ENCODE measurements at regions not wholly inside any gene's neighbourhood (a gene's known extent, or its start where the extent isn't known, plus 50 kb on each side); places are given as distances from the start of the nearest gene placed in this dataset.

GRCh38 chr17:79353016-79353415 lies 257.8 kb downstream of the RBFOX3 start:
- TF ChIP-seq GATA3 (IDR thresholded peaks at IDR 0.05; ENCODE audit: low read depth, low read length) (no peak), GATA2 (IDR thresholded peaks at IDR 0.05; ENCODE audit: low read depth, low read length) (no peak)

- TF ChIP-seq GATA3 (IDR thresholded peaks at IDR 0.05; ENCODE audit: low read depth, low read length) (no peak), GATA2 (IDR thresholded peaks at IDR 0.05; ENCODE audit: low read depth, low read length) (no peak)
Measured at GRCh38 chr17:79350533-79350932, 260.3 kb downstream of the RBFOX3 start.

- TF ChIP-seq GATA2 (IDR thresholded peaks at IDR 0.05; ENCODE audit: low read depth, low read length) (no peak), GATA3 (IDR thresholded peaks at IDR 0.05; ENCODE audit: low read depth, low read length) (no peak)
Measured at GRCh38 chr17:79349506-79350400, 261.1 kb downstream of the RBFOX3 start.

- TF ChIP-seq GATA2 (IDR thresholded peaks at IDR 0.05; ENCODE audit: low read depth, low read length) (no peak), GATA3 (IDR thresholded peaks at IDR 0.05; ENCODE audit: low read depth, low read length) (no peak)
Measured at GRCh38 chr17:79342376-79342775, 267.8 kb downstream of the ENGASE start.

GRCh38 chr17:79341816-79342215 lies 267.2 kb downstream of the ENGASE start:
- TF ChIP-seq GATA2 (IDR thresholded peaks at IDR 0.05; ENCODE audit: low read depth, low read length) (no peak), GATA3 (IDR thresholded peaks at IDR 0.05; ENCODE audit: low read depth, low read length) (no peak)

- no peak for TF ChIP-seq GATA3 (IDR thresholded peaks at IDR 0.05; ENCODE audit: low read depth, low read length)
- no peak for TF ChIP-seq GATA2 (IDR thresholded peaks at IDR 0.05; ENCODE audit: low read depth, low read length)
Measured at GRCh38 chr17:79341222-79341780, 266.7 kb downstream of the ENGASE start.

- TF ChIP-seq GATA3 (IDR thresholded peaks at IDR 0.05; ENCODE audit: low read depth, low read length), result no peak
- TF ChIP-seq GATA2 (IDR thresholded peaks at IDR 0.05; ENCODE audit: low read depth, low read length), result no peak
Measured at GRCh38 chr17:79340333-79341221, 266.0 kb downstream of the ENGASE start.

GRCh38 chr17:79339321-79339720 lies 264.7 kb downstream of the ENGASE start:
- TF ChIP-seq GATA3 (IDR thresholded peaks at IDR 0.05; ENCODE audit: low read depth, low read length) (no peak), GATA2 (IDR thresholded peaks at IDR 0.05; ENCODE audit: low read depth, low read length) (no peak)

GRCh38 chr17:79338604-79339003 lies 264.0 kb downstream of the ENGASE start:
- TF ChIP-seq GATA2 (IDR thresholded peaks at IDR 0.05; ENCODE audit: low read depth, low read length) (no peak), GATA3 (IDR thresholded peaks at IDR 0.05; ENCODE audit: low read depth, low read length) (no peak)

GRCh38 chr17:79338152-79338551 lies 263.5 kb downstream of the ENGASE start:
- TF ChIP-seq GATA3 (IDR thresholded peaks at IDR 0.05; ENCODE audit: low read depth, low read length) (no peak), GATA2 (IDR thresholded peaks at IDR 0.05; ENCODE audit: low read depth, low read length) (no peak)

GRCh38 chr17:79337053-79337452 lies 262.4 kb downstream of the ENGASE start:
- TF ChIP-seq GATA2 (IDR thresholded peaks at IDR 0.05; ENCODE audit: low read depth, low read length), result no peak
- TF ChIP-seq GATA3 (IDR thresholded peaks at IDR 0.05; ENCODE audit: low read depth, low read length), result no peak

- TF ChIP-seq GATA2 (IDR thresholded peaks at IDR 0.05; ENCODE audit: low read depth, low read length), result no peak
- no peak for TF ChIP-seq GATA3 (IDR thresholded peaks at IDR 0.05; ENCODE audit: low read depth, low read length)
Measured at GRCh38 chr17:79335456-79335855, 260.8 kb downstream of the ENGASE start.

- no peak for TF ChIP-seq GATA2 (IDR thresholded peaks at IDR 0.05; ENCODE audit: low read depth, low read length)
- no peak for TF ChIP-seq GATA3 (IDR thresholded peaks at IDR 0.05; ENCODE audit: low read depth, low read length)
Measured at GRCh38 chr17:79332011-79332554, 257.5 kb downstream of the ENGASE start.

- no peak for TF ChIP-seq GATA3 (IDR thresholded peaks at IDR 0.05; ENCODE audit: low read depth, low read length)
- 0 out of 2 replicates have a peak, but pooled peaks have one; percentile 7 for TF ChIP-seq GATA2 (IDR thresholded peaks at IDR 0.05; ENCODE audit: low read depth, low read length)
Measured at GRCh38 chr17:79331492-79331891, 256.9 kb downstream of the ENGASE start.

All from SH-SY5Y (cell line).